Fibroblast of gingiva (primary cell): ENCODE measurements at regions not wholly inside any gene's neighbourhood (a gene's known extent, or its start where the extent isn't known, plus 50 kb on each side); places are given as distances from the start of the nearest gene placed in this dataset.
"Not testable (repeated sequence)": the region's sequence is repeated elsewhere in the genome, so short reads cannot be mapped to it uniquely, and the experiment has no call there.

Source experiments
- DNase-seq: peaks from one replicate; pipeline ENCODE4 v3.0.0-alpha.2; 2011; ENCODE audit warnings: low read depth

DNA sequence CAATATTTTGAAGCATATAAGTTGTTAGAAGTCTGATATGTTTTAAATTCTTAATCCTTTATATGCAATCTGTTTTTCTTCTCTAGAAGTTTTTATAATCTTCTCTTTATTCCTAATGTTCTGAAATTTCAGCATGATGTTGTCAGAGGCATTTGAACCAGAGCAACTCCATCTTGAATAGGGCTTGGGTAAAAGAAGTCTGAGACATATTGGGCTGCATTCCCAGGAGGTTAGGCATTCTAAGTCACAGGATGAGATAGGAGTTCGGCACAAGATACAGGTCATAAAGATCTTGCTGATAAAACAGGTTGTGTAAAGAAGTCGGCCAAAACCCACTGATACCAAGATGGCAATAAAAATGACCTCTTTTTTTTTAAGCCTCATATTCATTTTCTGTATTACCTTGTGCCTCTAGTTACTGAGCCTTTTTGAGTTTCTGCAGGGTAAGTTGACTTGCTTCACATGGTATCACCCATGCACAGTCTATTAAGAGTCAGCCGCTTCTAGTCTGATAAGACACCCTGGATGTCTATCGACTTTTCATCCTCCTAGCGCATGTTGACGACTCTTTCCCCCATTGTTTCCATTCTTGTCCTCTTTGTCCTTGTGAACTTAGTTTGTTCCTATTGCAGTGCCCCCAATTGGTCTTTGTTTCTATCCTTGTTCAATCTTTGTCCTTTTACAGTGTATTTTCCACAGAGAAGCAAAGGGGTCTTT is 80.8 kb upstream of the RNU6-1 start:
- no peak for DNase-seq

DNA sequence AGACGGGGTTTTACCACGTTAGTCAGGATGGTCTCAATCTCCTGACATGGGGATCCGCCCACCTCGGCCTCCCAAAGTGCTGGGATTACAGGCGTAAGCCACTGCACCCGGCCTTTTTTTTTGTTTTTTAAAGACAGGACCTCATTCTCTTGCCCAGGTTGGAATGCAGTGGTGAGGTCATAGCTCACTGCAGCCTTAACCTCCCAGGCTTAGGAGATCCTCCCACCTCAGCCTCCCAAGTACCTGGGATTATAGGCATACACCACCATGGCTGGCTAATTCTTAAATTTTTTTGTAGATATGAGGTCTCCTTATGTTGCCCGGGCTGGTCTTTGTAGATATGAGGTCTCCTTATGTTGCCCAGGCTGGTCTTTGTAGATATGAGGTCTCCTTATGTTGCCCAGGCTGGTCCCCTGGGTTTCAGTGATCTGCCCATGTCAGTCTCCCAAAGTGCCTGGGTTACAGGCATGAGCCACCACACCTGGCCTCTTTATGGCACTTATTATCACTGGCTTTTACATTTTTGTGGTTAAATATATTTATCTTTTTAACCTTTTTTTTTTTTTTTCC is 82.3 kb upstream of the RNU6-1 start:
- no peak for DNase-seq

DNA sequence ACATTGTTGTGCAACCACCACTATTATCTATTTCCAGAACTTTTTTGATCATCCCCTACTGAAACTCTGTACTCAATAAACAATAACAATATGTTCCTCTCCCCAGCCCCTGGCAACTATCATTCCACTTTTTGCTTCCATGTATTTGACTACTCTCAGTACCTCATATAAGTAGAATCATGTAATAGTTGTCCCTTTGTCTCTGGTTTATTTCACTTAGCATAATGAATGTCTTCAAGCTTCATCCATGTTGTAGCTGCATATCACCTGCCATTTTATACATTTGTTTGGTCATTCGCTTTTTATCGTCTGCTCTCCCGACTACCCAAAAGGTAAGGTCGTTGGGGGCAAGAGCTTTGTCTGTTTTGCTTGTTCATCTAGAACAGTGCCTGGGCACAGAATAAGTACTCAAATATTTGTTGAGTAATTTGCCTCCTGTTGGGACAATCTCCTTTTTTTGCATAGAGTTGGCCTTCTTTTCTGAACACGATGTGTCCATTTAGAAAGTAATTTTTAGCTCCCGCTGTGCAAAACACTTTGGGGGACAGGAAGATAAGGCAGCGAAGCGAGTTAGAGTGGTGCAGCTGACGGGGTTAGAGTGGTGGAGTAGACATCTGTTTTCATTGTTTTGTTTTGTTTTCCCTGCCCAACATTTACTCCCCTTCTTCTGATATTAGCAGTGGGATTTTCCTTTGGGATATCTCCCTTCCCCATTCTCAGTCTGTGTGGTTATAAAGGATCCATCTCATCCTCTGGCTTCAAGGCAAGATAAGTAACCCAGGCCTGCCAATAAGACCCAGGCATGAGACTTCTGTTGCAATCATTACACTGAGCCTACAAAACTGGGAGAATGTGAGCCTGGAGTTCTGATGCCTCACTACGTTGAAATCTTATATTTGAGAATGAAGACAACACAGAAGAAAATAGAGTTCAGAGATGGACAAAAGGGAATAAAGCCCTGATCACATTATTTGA is 83.4 kb upstream of the RNU6-1 start:
- DNase-seq = peak; percentile 33

DNA sequence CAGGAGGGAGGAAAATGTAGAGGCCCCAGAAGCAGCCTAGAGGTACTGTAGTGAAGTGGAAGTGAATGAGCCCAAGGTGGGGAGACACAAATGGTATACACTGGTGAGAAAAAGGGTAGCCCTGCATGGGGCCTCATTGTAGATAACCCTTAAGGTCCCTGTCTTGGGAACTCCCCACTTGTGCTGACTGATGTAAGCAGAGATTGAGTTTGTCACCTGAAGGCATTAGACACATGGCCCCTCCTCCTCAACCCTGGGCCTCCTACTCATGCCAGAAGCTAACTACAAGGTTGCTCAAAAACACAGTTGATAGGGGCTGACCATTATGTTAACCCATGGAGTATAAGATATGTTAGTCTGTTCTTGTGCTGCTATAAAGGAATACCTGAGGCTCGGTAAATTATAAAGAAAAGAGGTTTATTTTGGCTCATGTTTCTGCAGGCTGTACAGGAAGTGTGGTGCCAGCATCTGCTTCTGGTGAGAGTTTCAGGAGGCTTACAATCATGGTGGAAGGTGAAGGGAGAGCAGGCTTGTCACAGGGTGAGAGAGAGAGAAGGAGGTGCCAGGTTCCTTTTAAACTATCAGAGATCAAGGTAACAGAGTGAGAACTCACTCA is 84.6 kb upstream of the RNU6-1 start:
- no peak for DNase-seq

DNA sequence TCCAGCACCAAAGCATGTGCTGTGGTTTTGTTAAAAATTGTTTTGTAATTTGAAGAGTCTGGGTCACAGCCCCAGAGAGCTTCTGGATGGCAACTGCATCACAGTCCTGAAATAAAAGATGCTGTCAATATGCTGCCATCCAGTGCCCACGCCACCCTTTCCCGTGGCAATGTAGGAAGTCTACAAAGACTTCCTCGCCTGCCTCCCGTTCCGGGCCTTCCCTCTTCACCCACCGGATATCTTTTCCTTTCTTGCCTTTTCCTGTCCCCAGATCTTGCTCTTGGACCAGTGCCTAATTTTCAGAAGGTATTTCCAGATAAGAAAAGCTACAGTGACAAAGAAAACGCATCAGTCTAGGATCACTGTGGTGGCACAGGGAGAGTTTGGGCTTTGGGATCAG is 85.3 kb upstream of the RNU6-1 start:
- DNase-seq = no peak

DNA sequence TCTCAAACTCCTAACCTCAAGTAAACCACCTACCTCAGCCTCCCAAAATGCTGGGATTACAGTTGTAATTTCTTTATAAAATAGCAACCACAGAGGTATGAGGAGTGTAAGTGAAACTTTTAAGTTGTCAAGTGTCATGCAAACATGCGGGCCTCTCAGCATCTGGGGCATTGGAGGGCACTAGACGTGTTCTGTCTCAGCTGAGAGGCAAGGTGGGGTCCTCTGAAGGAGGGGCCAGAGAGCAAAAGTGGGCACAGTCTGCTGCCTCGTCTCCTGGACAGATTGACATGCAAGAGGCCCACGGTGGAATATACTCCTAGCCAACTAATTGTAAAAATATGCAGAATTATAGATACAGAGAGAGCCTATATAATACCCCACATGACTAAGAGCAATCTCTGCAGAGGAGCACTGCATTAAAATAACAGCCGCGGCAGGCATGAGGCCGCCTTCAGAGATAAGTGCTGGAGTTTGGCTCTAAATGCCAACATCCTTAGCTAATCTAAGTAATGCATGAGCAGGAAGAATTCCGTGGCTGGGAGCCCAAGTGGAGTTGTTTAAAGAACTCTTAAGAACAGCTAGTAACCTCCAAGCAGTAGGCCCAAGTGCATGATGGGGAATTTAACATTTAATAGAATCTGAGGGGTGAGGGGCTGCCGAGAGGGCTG is 87.8 kb upstream of the RNU6-1 start:
- DNase-seq = peak; percentile 56

DNA sequence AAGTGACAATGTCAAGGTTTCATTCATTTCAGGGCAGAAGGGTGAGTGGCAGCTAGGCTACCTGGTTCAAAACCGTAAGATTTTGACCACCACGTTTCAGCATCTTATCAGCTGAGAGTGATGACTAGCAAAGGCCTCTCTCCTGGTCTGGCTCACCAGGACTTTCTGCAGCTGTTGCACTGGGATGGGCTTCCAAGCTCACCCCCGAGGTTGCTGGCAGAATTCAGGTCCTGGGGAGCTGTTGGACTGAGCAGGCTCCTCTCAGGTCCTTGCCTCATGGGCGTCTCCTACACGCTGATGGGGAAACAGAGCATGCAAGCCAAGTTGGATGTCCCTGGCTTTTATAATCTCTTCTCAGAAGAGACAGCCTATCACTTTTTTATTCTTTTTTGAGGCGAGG is 88.8 kb upstream of the RNU6-1 start:
- DNase-seq = no peak

DNA sequence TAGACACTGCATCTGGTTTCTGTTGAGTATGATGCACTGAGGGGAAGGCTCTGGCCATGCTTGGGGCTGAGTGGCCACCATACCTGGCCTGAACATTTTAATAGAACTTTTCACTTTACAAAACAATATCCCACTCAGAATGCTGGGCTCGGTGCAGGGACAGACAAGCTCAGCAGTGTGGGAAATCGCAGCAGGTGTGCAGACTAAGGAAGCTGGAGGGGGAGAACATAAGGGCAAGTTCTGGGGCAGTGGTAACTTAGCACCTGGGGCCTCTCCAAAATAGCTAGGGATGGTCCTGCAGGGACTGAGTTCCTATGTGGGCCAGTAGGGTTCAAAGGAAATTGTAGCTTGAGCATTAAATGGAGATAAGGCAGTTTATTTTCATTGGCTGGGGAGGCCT is 90.9 kb upstream of the RNU6-1 start:
- no peak for DNase-seq

DNA sequence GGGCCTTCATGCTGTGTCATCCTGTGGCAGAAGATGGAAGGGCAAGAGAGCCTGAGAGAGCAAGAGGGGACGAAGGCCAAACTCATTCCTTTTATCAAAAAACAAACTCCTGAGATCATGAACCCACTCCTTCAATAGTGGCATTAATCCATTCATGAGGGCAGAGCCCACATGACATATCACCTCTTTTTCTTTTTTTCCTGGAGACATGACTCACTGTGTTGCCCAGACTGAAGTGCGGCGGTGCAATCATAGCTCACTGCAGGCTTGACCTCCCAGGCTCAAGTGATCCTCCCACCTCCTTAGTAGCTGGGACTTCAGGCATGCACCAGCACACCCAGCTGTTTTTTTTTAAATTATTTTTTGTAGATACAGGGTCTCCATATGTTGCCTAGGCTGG is 92.0 kb upstream of the RNU6-1 start:
- DNase-seq = no peak

DNA sequence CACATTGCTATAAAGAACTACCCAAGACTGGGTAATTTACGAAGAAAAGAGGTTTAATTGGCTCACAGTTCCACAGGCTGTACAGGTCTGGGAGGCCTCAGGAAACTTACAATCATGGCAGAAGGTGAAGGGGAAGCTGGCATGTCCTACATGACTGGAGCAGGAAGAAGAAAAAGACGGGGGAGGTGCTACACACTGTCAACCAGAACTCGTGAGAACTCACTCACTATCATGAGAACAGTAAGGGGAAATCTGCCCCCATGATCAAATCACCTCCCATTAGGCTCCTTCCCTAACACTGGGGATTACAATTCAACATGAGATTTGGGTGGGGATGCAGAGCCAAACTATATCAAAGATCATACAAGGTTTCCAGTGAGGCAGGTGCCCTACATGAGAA is 94.3 kb upstream of the RNU6-1 start:
- not testable (repeated sequence) for DNase-seq

DNA sequence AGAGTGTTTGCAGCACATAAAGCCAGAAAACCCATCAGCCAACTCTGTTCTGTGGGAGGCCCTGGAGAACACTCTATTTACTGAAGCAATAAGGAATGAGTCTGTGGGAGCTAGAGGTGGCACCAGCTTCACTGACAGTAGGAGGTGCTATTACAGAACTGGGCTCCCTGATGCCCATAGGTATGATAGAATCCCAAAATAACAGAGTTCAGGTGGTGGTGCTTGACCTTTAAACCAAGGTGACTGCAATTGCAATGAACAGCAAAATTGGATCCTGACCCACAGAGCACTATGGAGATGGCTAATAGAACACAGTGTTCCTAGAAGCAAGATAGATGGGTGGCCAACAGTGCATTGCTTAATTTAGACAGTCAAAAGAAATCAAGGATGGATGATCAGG is 95.4 kb upstream of the RNU6-1 start:
- no peak for DNase-seq

DNA sequence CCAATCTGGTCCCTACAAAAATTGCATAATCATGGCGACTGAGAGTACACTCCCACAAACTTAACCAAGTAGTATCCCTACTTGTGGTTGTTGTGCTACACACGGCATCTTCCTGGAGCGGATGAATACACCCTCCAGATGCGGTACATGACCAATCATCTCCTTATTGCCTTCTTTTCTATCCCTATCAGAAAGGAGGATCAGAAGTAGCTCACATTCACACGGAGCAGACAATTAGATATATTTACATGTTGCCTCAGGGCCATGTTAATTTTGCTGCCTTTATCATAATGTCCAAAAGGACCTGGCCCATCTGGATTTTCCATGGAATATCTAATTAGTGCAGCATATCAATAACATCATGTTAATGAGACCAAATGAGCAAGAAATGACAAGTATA is 96.4 kb upstream of the RNU6-1 start:
- DNase-seq = no peak

DNA sequence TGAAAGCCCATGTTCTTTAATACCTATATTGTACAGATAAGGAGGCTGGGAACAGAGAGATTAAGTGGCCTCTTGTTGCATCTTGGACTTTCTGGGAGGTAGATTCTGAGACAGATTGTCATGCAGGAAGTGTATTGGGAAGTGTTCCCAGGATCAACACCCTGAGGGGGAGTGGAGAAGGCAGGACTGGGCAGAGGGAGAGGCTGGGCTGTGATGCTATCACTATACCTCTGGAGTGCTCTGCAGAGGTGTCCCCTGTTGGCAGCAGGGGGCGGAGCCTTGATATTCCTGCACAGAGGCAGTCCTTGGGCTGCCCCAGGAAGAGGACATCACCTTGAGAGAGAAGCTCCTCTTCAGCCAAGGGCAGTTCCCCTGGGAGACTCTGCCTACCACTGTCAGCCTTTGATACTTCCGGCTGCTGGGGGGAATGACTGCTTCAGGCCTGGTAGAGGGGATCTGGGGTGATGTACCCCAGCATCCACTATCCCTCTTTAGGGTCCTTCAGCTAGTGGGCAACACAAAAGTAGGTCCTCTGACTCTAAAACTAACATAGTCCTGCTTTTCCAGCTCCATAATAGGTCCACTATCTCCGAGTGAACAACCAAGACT is 97.4 kb upstream of the RNU6-1 start:
- DNase-seq = no peak

DNA sequence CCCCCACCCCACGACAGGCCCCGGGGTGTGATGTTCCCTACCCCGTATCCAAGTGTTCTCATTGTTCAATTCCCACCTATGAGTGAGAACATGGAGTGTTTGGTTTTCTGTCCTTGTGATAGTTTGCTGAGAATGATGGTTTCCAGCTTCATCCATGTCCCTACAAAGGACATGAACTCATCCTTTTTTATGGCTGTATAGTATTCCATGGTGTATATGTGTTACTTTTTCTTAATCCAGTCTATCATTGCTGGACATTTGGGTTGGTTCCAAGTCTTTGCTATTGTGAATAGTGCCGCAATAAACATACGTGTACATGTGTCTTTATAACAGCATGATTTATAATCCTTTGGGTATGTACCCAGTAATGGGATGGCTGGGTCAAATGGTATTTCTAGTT is 99.3 kb upstream of the RNU6-1 start:
- DNase-seq = not testable (repeated sequence)

DNA sequence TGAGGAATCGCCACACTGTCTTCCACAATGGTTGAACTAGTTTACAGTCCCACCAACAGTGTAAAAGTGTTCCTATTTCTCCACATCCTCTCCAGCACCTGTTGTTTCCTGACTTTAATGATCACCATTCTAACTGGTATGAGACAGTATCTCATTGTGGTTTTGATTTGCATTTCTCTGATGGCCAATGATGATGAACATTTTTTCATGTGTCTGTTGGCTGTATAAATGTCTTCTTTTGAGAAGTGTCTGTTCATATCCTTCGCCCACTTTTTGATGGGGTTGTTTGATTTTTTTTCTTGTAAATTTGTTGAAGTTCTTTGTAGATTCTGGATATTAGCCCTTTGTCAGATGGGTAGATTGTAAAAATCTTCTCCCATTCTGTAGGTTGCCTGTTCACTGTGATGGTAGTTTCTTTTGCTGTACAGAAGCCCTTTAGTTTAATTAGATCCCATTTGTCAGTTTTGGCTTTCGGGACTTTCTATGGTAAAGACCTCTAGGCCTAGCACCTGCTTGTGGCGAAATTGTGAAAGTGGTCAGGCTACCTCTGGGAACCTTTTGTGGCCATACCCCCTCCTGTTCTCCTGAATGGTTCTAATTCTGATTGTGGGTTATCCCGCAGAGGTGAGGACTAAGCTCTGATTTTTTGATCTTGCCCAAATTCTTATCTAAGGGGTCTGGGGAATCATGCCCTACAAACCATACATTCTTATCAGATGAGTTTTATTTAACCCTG is 99.9 kb upstream of the RNU6-1 start:
- not testable (repeated sequence) for DNase-seq

DNA sequence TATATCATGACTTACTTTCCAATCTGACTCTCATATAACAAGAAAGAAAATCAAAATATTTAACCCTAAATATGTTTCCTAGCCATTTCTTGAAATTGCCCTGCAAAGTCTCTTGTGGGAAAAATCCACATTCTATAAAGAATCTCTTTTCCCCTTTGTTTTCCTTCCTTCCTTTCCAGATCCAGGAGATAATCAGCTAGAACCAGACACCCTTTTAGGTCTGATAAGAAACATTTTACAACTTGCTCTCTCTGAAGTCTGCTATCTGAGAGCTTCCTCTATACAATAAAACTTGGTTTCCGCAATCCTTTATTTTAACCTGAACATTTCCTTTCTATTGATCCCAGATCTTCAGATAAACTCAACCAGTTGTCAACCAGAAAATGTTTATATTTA is 100.5 kb upstream of the RNU6-1 start:
- no peak for DNase-seq

DNA sequence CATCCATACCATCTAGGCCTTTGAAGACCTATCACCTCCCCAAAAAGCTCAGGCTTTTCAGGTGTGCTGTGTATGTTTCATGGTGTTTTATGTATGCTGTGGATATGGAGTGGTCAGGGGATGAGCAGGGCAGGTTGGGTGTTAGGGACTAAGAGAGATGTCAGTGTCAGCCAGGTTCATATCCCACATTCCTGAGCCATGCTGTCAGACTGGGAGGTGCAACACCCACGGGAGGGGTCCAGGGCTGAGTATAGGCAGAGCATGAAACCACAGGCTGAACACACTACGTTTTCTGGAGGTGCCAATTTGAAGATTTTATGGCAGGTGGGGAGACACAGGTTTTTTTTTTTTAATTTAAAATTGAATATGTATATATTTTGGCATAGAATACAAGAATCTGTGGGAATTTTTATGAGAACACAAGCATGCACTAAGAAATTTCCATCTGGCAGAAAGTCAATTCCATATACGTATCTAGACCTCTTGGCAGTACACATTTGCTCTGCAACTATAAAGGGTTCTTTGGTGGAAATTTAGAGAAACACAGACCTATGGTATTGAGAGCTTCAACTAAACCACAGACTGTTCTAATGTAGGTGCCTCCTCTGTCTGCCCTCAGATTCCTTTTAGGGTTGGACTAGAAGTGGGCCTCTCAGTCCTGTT is 101.9 kb upstream of the RNU6-1 start:
- no peak for DNase-seq

DNA sequence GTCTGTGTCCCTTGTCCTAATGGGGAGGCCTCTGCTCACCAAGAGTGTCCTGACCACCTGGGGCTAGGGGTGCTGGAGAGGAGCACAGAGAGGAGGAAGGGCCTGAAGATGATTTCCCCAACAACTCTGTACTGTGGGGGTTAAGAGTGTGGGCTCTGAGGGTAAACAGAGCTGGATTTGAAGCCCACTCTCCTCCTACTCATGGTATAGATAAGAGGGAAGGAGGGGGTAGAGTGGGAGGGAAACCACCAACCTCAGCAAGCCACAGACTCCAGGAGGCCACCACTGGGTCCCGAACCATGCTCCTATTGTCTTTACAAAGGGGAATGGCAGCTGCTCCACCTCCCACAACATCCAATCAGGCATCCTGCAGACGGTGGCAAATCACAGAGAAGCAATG is 103.6 kb upstream of the RNU6-1 start:
- no peak for DNase-seq

DNA sequence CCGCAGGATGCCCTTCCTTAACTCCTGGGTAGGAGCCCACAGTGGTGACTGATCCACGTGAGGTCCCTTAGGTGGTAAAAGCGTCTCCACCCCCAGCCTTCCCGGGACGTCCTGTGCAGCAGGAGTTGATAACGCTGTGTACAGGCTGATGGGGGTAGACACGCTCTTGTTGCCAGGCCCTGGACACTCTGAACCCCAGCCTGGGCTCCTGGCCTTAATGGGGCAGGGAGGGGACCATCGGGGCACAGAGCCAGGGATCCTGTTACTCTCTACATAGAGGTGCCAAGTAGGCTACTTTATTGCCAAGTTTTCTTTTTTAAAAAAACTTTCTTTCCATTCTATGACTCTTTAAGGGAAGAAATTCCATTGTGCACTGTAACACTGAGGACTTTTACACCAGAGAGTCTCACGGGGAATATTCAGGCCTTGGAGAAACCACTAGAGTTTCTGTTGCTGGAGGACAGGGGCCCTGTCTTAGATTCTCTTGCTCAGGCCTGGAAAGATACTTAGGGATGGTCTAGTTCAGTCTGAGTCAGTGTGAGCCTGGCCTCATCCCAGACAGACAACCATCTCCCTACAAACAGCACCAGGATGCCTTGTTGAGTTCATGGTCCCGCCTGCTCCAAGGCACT is 104.3 kb upstream of the RNU6-1 start:
- DNase-seq = no peak

DNA sequence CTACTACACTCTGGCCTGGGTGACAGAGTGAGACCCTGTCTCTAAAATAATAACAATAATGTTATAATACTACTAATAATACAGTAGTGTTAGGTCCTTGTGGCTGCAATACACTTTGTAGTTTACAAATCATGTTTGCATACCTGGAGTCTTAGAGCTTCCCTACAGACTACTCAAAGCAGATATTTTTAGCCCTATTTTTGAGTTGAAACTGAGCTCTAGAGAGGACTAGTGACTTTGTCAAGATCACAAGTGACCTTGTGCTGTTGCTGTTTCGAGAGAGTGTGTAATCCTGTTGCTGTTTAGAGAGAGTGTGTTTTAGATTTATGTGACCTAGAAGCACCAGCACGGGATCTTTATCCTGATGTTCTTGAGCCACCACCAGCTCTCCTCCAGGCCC is 105.3 kb upstream of the RNU6-1 start:
- no peak for DNase-seq
